ENCODE measurements at regions not wholly inside any gene's neighbourhood (a gene's known extent, or its start where the extent isn't known, plus 50 kb on each side); places are given as distances from the start of the nearest gene placed in this dataset.

DNA sequence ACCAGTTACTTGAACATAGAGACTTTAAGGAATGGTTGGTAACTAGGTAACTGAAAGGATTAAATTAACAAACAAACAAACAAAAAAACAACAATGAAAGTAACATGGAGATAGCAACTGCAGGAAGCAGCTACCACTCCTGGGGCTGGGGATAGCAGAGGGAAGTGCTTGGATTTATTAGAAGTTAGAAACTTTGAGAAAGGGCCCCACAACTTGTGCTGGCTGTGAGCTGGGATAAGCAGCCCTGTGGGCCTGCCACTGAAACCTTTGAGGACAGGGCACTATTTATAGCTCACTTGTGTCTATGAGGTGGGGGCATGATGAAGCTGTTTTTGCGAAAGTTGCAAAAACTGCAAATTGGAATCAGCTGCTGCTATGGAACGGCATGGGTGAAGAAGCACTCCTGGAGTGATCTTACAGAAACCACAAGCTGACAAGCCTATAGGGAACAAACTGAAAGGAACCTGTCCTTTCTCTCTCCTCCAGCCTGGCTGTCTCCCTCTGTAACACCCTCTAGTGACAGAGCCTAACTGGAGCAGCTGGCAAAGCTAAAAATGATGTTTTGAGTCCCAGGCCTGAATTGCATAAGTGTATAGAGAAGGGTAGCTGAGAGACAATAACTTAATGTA is 91.4 kb upstream of the RANBP6 start:
- TF ChIP-seq, protein P1, sequence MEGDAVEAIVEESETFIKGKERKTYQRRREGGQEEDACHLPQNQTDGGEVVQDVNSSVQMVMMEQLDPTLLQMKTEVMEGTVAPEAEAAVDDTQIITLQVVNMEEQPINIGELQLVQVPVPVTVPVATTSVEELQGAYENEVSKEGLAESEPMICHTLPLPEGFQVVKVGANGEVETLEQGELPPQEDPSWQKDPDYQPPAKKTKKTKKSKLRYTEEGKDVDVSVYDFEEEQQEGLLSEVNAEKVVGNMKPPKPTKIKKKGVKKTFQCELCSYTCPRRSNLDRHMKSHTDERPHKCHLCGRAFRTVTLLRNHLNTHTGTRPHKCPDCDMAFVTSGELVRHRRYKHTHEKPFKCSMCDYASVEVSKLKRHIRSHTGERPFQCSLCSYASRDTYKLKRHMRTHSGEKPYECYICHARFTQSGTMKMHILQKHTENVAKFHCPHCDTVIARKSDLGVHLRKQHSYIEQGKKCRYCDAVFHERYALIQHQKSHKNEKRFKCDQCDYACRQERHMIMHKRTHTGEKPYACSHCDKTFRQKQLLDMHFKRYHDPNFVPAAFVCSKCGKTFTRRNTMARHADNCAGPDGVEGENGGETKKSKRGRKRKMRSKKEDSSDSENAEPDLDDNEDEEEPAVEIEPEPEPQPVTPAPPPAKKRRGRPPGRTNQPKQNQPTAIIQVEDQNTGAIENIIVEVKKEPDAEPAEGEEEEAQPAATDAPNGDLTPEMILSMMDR (conservative IDR thresholded peaks at IDR 0.05; ENCODE audit: low read depth, low read length): peak; percentile 61
- TF ChIP-seq EZH2phosphoT487 (IDR thresholded peaks at IDR 0.05; ENCODE audit: borderline replicate concordance, low read length): no peak

Measured in PC-3 (cell line).